ENCODE measurements at regions not wholly inside any gene's neighbourhood (a gene's known extent, or its start where the extent isn't known, plus 50 kb on each side); places are given as distances from the start of the nearest gene placed in this dataset.

- H3K27me3 ChIP-seq: peaks cover 0 to 2% of the 10 kb centered on the region in 2 donors
- no peaks in the 10 kb centered on the region for H3K4me1 ChIP-seq
- no peak for TF ChIP-seq CTCF (IDR thresholded peaks at IDR 0.05)
- H3K9me3 ChIP-seq: peaks cover 0 to 5% of the 10 kb centered on the region in 2 donors
- no peak for DNase-seq (ENCODE audit: low spot score)
- no peak overlapping the region for H3K4me3 ChIP-seq
- H3K36me3 ChIP-seq: no peaks in the 10 kb centered on the region
- H3K27ac ChIP-seq: no peak overlapping the region
Measured at GRCh38 chr13:103898481-103898880, 832.3 kb upstream of the SLC10A2 start.

- peaks cover 0 to 5% of the 10 kb centered on the region in 2 donors for H3K9me3 ChIP-seq
- H3K27me3 ChIP-seq: peaks cover 0 to 2% of the 10 kb centered on the region in 2 donors
- H3K4me3 ChIP-seq: no peak overlapping the region
- H3K4me1 ChIP-seq: no peaks in the 10 kb centered on the region
- no peak overlapping the region for H3K27ac ChIP-seq
- no peak for DNase-seq (ENCODE audit: low spot score)
- no peaks in the 10 kb centered on the region for H3K36me3 ChIP-seq
- TF ChIP-seq CTCF (IDR thresholded peaks at IDR 0.05): no peak
Measured at GRCh38 chr13:103895835-103896531, 829.8 kb upstream of the SLC10A2 start.

GRCh38 chr13:103894626-103895025 lies 828.4 kb upstream of the SLC10A2 start:
- DNase-seq (ENCODE audit: low spot score): no peak
- no peaks in the 10 kb centered on the region for H3K36me3 ChIP-seq
- H3K4me1 ChIP-seq: no peaks in the 10 kb centered on the region
- no peak overlapping the region for H3K4me3 ChIP-seq
- peaks cover 0 to 5% of the 10 kb centered on the region in 2 donors for H3K9me3 ChIP-seq
- peaks cover 0 to 2% of the 10 kb centered on the region in 2 donors for H3K27me3 ChIP-seq
- no peak for TF ChIP-seq CTCF (IDR thresholded peaks at IDR 0.05)
- H3K27ac ChIP-seq: no peak overlapping the region

GRCh38 chr13:103884101-103884723 lies 818.0 kb upstream of the SLC10A2 start:
- H3K36me3 ChIP-seq: no peaks in the 10 kb centered on the region
- H3K27me3 ChIP-seq: no peaks in the 10 kb centered on the region
- no peak overlapping the region for H3K4me3 ChIP-seq
- H3K27ac ChIP-seq: no peak overlapping the region
- TF ChIP-seq CTCF (IDR thresholded peaks at IDR 0.05): no peak
- no peaks in the 10 kb centered on the region for H3K9me3 ChIP-seq
- H3K4me1 ChIP-seq: no peaks in the 10 kb centered on the region
- no peak for DNase-seq (ENCODE audit: low spot score)

GRCh38 chr13:103883698-103884097 lies 817.5 kb upstream of the SLC10A2 start:
- Histone ChIP-seq H3K4me3 (no peak overlapping the region), H3K27ac (no peak overlapping the region), H3K27me3 (no peaks in the 10 kb centered on the region), H3K4me1 (no peaks in the 10 kb centered on the region), H3K9me3 (no peaks in the 10 kb centered on the region), H3K36me3 (no peaks in the 10 kb centered on the region)
- no peak for DNase-seq (ENCODE audit: low spot score)
- no peak for TF ChIP-seq CTCF (IDR thresholded peaks at IDR 0.05)

Measured in right atrium auricular region (tissue), 2 donors.